Suprapubic skin (tissue), 3 donors: ENCODE measurements at regions not wholly inside any gene's neighbourhood (a gene's known extent, or its start where the extent isn't known, plus 50 kb on each side); places are given as distances from the start of the nearest gene placed in this dataset.

Source experiments
- CTCF ChIP-seq, 2 donors: fragments of 200-600 bp in 1 of 2; fragments of 450-650 bp in 1 of 2; sonication (generic) in 1 of 2; IDR thresholded peaks; one replicate each; pipeline ENCODE4 v1.5.1; 2016 to 2019; ENCODE audit warnings: antibody characterized with exemption in 2 of 2, mild to moderate bottlenecking in 1 of 2, moderate library complexity in 1 of 2
- EP300 ChIP-seq: sonication (generic); formaldehyde crosslinking; IDR thresholded peaks from one replicate; pipeline ENCODE4 v1.6.1; 2017; ENCODE audit warnings: antibody characterized with exemption
- POLR2A ChIP-seq, 2 donors: fragments of 450-650 bp; IDR thresholded peaks; one replicate each; pipeline ENCODE4 v1.6.1; 2017; ENCODE audit warnings: antibody characterized with exemption in 2 of 2, mild to moderate bottlenecking in 2 of 2, moderate library complexity in 2 of 2

GRCh38 chr14:87491816-87492215, 501.2 kb downstream of the GALC start:
- TF ChIP-seq CTCF (IDR thresholded peaks at IDR 0.05) (no peak), POLR2A (IDR thresholded peaks at IDR 0.05) (no peak), EP300 (no peak)
